ENCODE measurements at regions not wholly inside any gene's neighbourhood (a gene's known extent, or its start where the extent isn't known, plus 50 kb on each side); places are given as distances from the start of the nearest gene placed in this dataset.

DNA sequence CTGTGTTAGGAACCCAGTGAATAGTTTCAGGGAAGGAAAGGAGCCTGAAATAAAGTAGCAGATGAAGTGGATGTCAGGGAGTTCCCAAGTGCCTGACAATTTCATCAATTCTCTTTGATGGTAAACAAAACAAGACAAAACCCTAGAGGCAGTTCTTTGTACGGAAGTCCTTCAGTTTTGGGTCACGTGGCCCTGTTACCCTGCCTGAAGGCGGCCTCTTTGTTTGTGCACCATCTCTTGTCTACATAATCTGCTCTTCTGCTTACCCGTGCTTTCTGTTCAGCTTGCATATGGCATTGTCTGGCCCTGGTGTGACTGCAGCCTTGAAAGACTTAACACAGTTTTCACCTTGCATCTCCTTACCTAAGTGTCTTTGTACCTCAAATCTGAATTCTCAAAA is 166.7 kb upstream of the DUSP10 start:
- TF ChIP-seq, protein P1, sequence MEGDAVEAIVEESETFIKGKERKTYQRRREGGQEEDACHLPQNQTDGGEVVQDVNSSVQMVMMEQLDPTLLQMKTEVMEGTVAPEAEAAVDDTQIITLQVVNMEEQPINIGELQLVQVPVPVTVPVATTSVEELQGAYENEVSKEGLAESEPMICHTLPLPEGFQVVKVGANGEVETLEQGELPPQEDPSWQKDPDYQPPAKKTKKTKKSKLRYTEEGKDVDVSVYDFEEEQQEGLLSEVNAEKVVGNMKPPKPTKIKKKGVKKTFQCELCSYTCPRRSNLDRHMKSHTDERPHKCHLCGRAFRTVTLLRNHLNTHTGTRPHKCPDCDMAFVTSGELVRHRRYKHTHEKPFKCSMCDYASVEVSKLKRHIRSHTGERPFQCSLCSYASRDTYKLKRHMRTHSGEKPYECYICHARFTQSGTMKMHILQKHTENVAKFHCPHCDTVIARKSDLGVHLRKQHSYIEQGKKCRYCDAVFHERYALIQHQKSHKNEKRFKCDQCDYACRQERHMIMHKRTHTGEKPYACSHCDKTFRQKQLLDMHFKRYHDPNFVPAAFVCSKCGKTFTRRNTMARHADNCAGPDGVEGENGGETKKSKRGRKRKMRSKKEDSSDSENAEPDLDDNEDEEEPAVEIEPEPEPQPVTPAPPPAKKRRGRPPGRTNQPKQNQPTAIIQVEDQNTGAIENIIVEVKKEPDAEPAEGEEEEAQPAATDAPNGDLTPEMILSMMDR (IDR thresholded peaks at IDR 0.05; ENCODE audit: insufficient read depth, low read depth, low read length), result no peak
- TF ChIP-seq EZH2 (IDR thresholded peaks at IDR 0.05; ENCODE audit: insufficient read depth, low read length), result no peak
